ENCODE measurements at regions not wholly inside any gene's neighbourhood (a gene's known extent, or its start where the extent isn't known, plus 50 kb on each side); places are given as distances from the start of the nearest gene placed in this dataset.
A peak's percentile ranks its signal among the peaks of the same experiment; 100 is the strongest.

- H3K27ac ChIP-seq: no peak overlapping the region
These were observed 152.4 kb upstream of the PELI2 start for GRCh38 chr14:55965851-55966250.

GRCh38 chr14:55968741-55969140 lies 149.5 kb upstream of the PELI2 start:
- H3K27ac ChIP-seq: no peak overlapping the region
- TF ChIP-seq ZFX (IDR thresholded peaks at IDR 0.05) (no peak), CTCF (conservative IDR thresholded peaks at IDR 0.05) (no peak)

More at GRCh38 chr14:55965851-55966250, 152.4 kb upstream of the PELI2 start:
- no peak for TF ChIP-seq ZFX (IDR thresholded peaks at IDR 0.05)
- TF ChIP-seq CTCF (conservative IDR thresholded peaks at IDR 0.05): no peak

GRCh38 chr14:55973285-55973800 lies 144.9 kb upstream of the PELI2 start:
- TF ChIP-seq ZFX (IDR thresholded peaks at IDR 0.05) (no peak), CTCF (conservative IDR thresholded peaks at IDR 0.05) (no peak)
- no peak overlapping the region for H3K27ac ChIP-seq

- TF ChIP-seq ZFX (IDR thresholded peaks at IDR 0.05) (no peak), CTCF (conservative IDR thresholded peaks at IDR 0.05) (no peak)
- peak overlapping the region; percentile 10; the same call in 1 of the 2 replicates for H3K27ac ChIP-seq
These were observed 144.1 kb upstream of the PELI2 start for GRCh38 chr14:55973911-55974630.

GRCh38 chr14:55975281-55975910 lies 142.8 kb upstream of the PELI2 start:
- TF ChIP-seq ZFX (IDR thresholded peaks at IDR 0.05): no peak
- peak overlapping the region; percentile 56 for H3K27ac ChIP-seq

- peak overlapping the region; percentile 56 for H3K27ac ChIP-seq
These were observed 142.0 kb upstream of the PELI2 start for GRCh38 chr14:55976219-55976618.

GRCh38 chr14:55976655-55977054 lies 141.6 kb upstream of the PELI2 start:
- H3K27ac ChIP-seq: no peak overlapping the region
- TF ChIP-seq ZFX (IDR thresholded peaks at IDR 0.05) (no peak), CTCF (conservative IDR thresholded peaks at IDR 0.05) (no peak)

More at GRCh38 chr14:55976219-55976618, 142.0 kb upstream of the PELI2 start:
- no peak for TF ChIP-seq ZFX (IDR thresholded peaks at IDR 0.05)
- TF ChIP-seq CTCF (conservative IDR thresholded peaks at IDR 0.05): no peak
